Nephron progenitor cell (in vitro differentiated cells): ENCODE measurements at regions not wholly inside any gene's neighbourhood (a gene's known extent, or its start where the extent isn't known, plus 50 kb on each side); places are given as distances from the start of the nearest gene placed in this dataset.
"Not testable (repeated sequence)": the region's sequence is repeated elsewhere in the genome, so short reads cannot be mapped to it uniquely, and the experiment has no call there.

Experiments used
- DNase-seq: peaks from one replicate; pipeline ENCODE4 v3.0.0; 2021
- H3K27ac Mint-ChIP-seq: 2 replicates; pipeline ENCODE4 v1.8.0; 2021; ENCODE audit warnings: mild to moderate bottlenecking, moderate library complexity, mixed read lengths
- H3K27me3 Mint-ChIP-seq: 2 replicates; pipeline ENCODE4 v1.8.0; 2021; ENCODE audit warnings: mild to moderate bottlenecking, low read depth, mixed read lengths; ENCODE audit not compliant: poor library complexity
- H3K36me3 Mint-ChIP-seq: 2 replicates; pipeline ENCODE4 v1.8.0; 2021; ENCODE audit warnings: low read depth, mixed read lengths
- H3K4me1 Mint-ChIP-seq: 2 replicates; pipeline ENCODE4 v1.8.0; 2021; ENCODE audit warnings: mixed read lengths
- H3K4me3 Mint-ChIP-seq: 2 replicates; pipeline ENCODE4 v1.8.0; 2021; ENCODE audit warnings: mild to moderate bottlenecking, moderate library complexity, mixed read lengths
- H3K9me3 Mint-ChIP-seq: 2 replicates; pipeline ENCODE4 v1.8.0; 2021; ENCODE audit warnings: mild to moderate bottlenecking, moderate library complexity, mixed read lengths
- CTCF ChIP-seq: fragments of 200-600 bp; sonication (generic); IDR thresholded peaks from 2 replicates; pipeline ENCODE4 v1.5.0; 2021; ENCODE audit warnings: antibody characterized with exemption

- Mint-ChIP-seq H3K4me3 (no peak overlapping the region), H3K9me3 (no peaks in the 10 kb centered on the region), H3K36me3 (no peaks in the 10 kb centered on the region), H3K4me1 (peaks cover 10% of the 10 kb centered on the region), H3K27ac (no peak overlapping the region), H3K27me3 (no peaks in the 10 kb centered on the region)
- no peak for DNase-seq
- no peak for TF ChIP-seq CTCF
Observed at GRCh38 chr2:198630384-198630783, 826.0 kb downstream of the PLCL1 start.

GRCh38 chr2:198628596-198628995 lies 824.2 kb downstream of the PLCL1 start:
- Mint-ChIP-seq H3K36me3 (no peaks in the 10 kb centered on the region), H3K9me3 (no peaks in the 10 kb centered on the region), H3K27me3 (no peaks in the 10 kb centered on the region), H3K27ac (no peak overlapping the region), H3K4me1 (peaks cover 8% of the 10 kb centered on the region), H3K4me3 (no peak overlapping the region)
- no peak for DNase-seq
- TF ChIP-seq CTCF: no peak

- TF ChIP-seq CTCF: no peak
- Mint-ChIP-seq H3K27me3 (no peaks in the 10 kb centered on the region), H3K4me3 (no peak overlapping the region), H3K27ac (no peak overlapping the region), H3K4me1 (no peaks in the 10 kb centered on the region), H3K36me3 (no peaks in the 10 kb centered on the region), H3K9me3 (no peaks in the 10 kb centered on the region)
- no peak for DNase-seq
Observed at GRCh38 chr2:198622986-198623730, 818.8 kb downstream of the PLCL1 start.

GRCh38 chr2:198615972-198616371 lies 811.6 kb downstream of the PLCL1 start:
- no peak overlapping the region for H3K27ac Mint-ChIP-seq
- no peak overlapping the region for H3K4me3 Mint-ChIP-seq
- no peaks in the 10 kb centered on the region for H3K27me3 Mint-ChIP-seq
- DNase-seq: no peak
- no peaks in the 10 kb centered on the region for H3K4me1 Mint-ChIP-seq
- TF ChIP-seq CTCF: no peak
- H3K36me3 Mint-ChIP-seq: no peaks in the 10 kb centered on the region
- no peaks in the 10 kb centered on the region for H3K9me3 Mint-ChIP-seq

GRCh38 chr2:198611201-198611600 lies 806.8 kb downstream of the PLCL1 start:
- H3K27me3 Mint-ChIP-seq: no peaks in the 10 kb centered on the region
- H3K4me1 Mint-ChIP-seq: no peaks in the 10 kb centered on the region
- no peak for TF ChIP-seq CTCF
- H3K36me3 Mint-ChIP-seq: no peaks in the 10 kb centered on the region
- DNase-seq: no peak
- H3K9me3 Mint-ChIP-seq: peaks cover 4% of the 10 kb centered on the region
- no peak overlapping the region for H3K27ac Mint-ChIP-seq
- no peak overlapping the region for H3K4me3 Mint-ChIP-seq

- Mint-ChIP-seq H3K4me1 (peaks cover 6% of the 10 kb centered on the region), H3K27ac (no peak overlapping the region), H3K4me3 (no peak overlapping the region), H3K9me3 (peaks cover 10% of the 10 kb centered on the region), H3K27me3 (peaks cover 3% of the 10 kb centered on the region), H3K36me3 (no peaks in the 10 kb centered on the region)
- TF ChIP-seq CTCF: no peak
- no peak for DNase-seq
Observed at GRCh38 chr2:198604599-198604998, 800.2 kb downstream of the PLCL1 start.

- H3K27me3 Mint-ChIP-seq, H3K4me3 Mint-ChIP-seq, DNase-seq, H3K27ac Mint-ChIP-seq, H3K36me3 Mint-ChIP-seq, H3K9me3 Mint-ChIP-seq: not testable (repeated sequence)
- peaks cover 12% of the 10 kb centered on the region for H3K4me1 Mint-ChIP-seq
Observed at GRCh38 chr2:198602986-198603385, 798.6 kb downstream of the PLCL1 start.
